Kasumi-1 (cell line): ENCODE measurements at regions not wholly inside any gene's neighbourhood (a gene's known extent, or its start where the extent isn't known, plus 50 kb on each side); places are given as distances from the start of the nearest gene placed in this dataset.
"Not testable (repeated sequence)": the region's sequence is repeated elsewhere in the genome, so short reads cannot be mapped to it uniquely, and the experiment has no call there.

ENCODE experiments used
- DNase-seq, 2 experiments: peaks; one replicate each; lab custom pipeline; 2025; lab: John Stamatoyannopoulos, UW

GRCh38 chr4:27638163-27638915 lies 777.7 kb downstream of the STIM2 start:
- no peak for DNase-seq

- DNase-seq = no peak
Measured at GRCh38 chr4:27643101-27643500, 782.5 kb downstream of the STIM2 start.

- no peak for DNase-seq
Measured at GRCh38 chr4:27648416-27648815, 787.8 kb downstream of the STIM2 start.

GRCh38 chr4:27662426-27662825 lies 801.8 kb downstream of the STIM2 start:
- DNase-seq = no peak

- peak; percentile 23 to 36 for DNase-seq
Measured at GRCh38 chr4:27666943-27667342, 806.3 kb downstream of the STIM2 start.

GRCh38 chr4:27668001-27668400 lies 807.4 kb downstream of the STIM2 start:
- no peak for DNase-seq

- DNase-seq = no peak
Measured at GRCh38 chr4:27678027-27678426, 817.4 kb downstream of the STIM2 start.

GRCh38 chr4:27684610-27685011 lies 824.0 kb downstream of the STIM2 start:
- DNase-seq = peak; percentile 68 to 73

GRCh38 chr4:27685091-27685490 lies 824.5 kb downstream of the STIM2 start:
- DNase-seq = no peak

- DNase-seq = peak; percentile 2
Measured at GRCh38 chr4:27685947-27686346, 825.3 kb downstream of the STIM2 start.

GRCh38 chr4:27692158-27692557 lies 831.5 kb downstream of the STIM2 start:
- DNase-seq = peak; percentile 76 to 79

GRCh38 chr4:27692868-27693634 lies 832.4 kb downstream of the STIM2 start:
- no peak for DNase-seq

GRCh38 chr4:27696257-27696656 lies 835.6 kb downstream of the STIM2 start:
- not testable (repeated sequence) for DNase-seq

- no peak for DNase-seq
Measured at GRCh38 chr4:27701606-27702005, 841.0 kb downstream of the STIM2 start.

GRCh38 chr4:27702730-27703431 lies 842.2 kb downstream of the STIM2 start:
- DNase-seq = peak; percentile 1

GRCh38 chr4:27703771-27704170 lies 843.1 kb downstream of the STIM2 start:
- DNase-seq = no peak

GRCh38 chr4:27711041-27711440 lies 850.4 kb downstream of the STIM2 start:
- DNase-seq = no peak

- DNase-seq = no peak
Measured at GRCh38 chr4:27714073-27714472, 853.4 kb downstream of the STIM2 start.

GRCh38 chr4:27716693-27717430 lies 856.2 kb downstream of the STIM2 start:
- DNase-seq = no peak

GRCh38 chr4:27717431-27717755 lies 856.8 kb downstream of the STIM2 start:
- DNase-seq = no peak

- no peak for DNase-seq
Measured at GRCh38 chr4:27720010-27720766, 859.5 kb downstream of the STIM2 start.
